CD4-positive, CD25-positive, alpha-beta regulatory T cell (primary cell): ENCODE measurements at regions not wholly inside any gene's neighbourhood (a gene's known extent, or its start where the extent isn't known, plus 50 kb on each side); places are given as distances from the start of the nearest gene placed in this dataset.
"Not testable (repeated sequence)": the region's sequence is repeated elsewhere in the genome, so short reads cannot be mapped to it uniquely, and the experiment has no call there.

Experiments used
- ATAC-seq, 2 donors: fragments of 150-1000 bp; cut with Tn5 transposase; one replicate each; pipeline ENCODE4 v1.10.0; 2021; ENCODE audit warnings: low read depth in 2 of 2, moderate number of reproducible peaks in 2 of 2, moderate library complexity in 1 of 2
- DNase-seq, 3 donors: peaks; one replicate each; pipeline versions ENCODE4 v3.0.0 to v3.0.0-alpha.2; 2012 to 2022; ENCODE audit warnings: mixed read lengths in 1 of 3
- H3K27ac ChIP-seq: one replicate; pipeline ENCODE4 v1.7.0; 2013; ENCODE audit warnings: mild to moderate bottlenecking, low read length; ENCODE audit not compliant: insufficient read depth, poor library complexity, severe bottlenecking
- H3K27me3 ChIP-seq: one replicate; pipeline ENCODE4 v1.7.0; 2013; ENCODE audit warnings: low read length; ENCODE audit not compliant: control insufficient read depth, insufficient read depth
- H3K36me3 ChIP-seq: one replicate; pipeline ENCODE4 v1.7.0; 2013; ENCODE audit warnings: mild to moderate bottlenecking, low read length, moderate library complexity; ENCODE audit not compliant: control insufficient read depth, insufficient read depth
- H3K4me1 ChIP-seq: 2 replicates; pipeline ENCODE4 v1.7.0; 2013; ENCODE audit warnings: mild to moderate bottlenecking, low read length; ENCODE audit not compliant: insufficient read depth, control insufficient read depth, poor library complexity, severe bottlenecking
- H3K4me3 ChIP-seq: one replicate; pipeline ENCODE4 v1.7.0; 2013; ENCODE audit warnings: low read depth, mild to moderate bottlenecking, low read length, moderate library complexity
- H3K9me3 ChIP-seq, 2 experiments: 1 replicate in 1 of 2; 2 replicates in 1 of 2; pipeline ENCODE4 v1.7.0; 2013; ENCODE audit warnings: low read length in 2 of 2, mild to moderate bottlenecking in 1 of 2, moderate library complexity in 1 of 2; ENCODE audit not compliant: control insufficient read depth in 2 of 2
- H3K27ac Mint-ChIP-seq, 3 donors: one replicate each; pipeline ENCODE4 v1.8.0; 2020 to 2022; ENCODE audit warnings: mild to moderate bottlenecking in 3 of 3, mixed read lengths in 3 of 3, moderate library complexity in 2 of 3
- H3K27me3 Mint-ChIP-seq: one replicate; pipeline ENCODE4 v1.8.0; 2022; ENCODE audit warnings: mild to moderate bottlenecking, mixed read lengths
- H3K36me3 Mint-ChIP-seq: one replicate; pipeline ENCODE4 v1.8.0; 2020; ENCODE audit warnings: mixed read lengths
- H3K4me1 Mint-ChIP-seq, 4 donors: one replicate each; pipeline ENCODE4 v1.8.0; 2020 to 2022; ENCODE audit warnings: mixed read lengths in 4 of 4, mild to moderate bottlenecking in 1 of 4
- H3K4me3 Mint-ChIP-seq, 4 donors: one replicate each; pipeline ENCODE4 v1.8.0; 2020 to 2022; ENCODE audit warnings: mild to moderate bottlenecking in 4 of 4, mixed read lengths in 4 of 4, moderate library complexity in 3 of 4
- H3K9me3 Mint-ChIP-seq, 7 donors: one replicate each; pipeline ENCODE4 v1.8.0; 2020 to 2022; ENCODE audit warnings: mixed read lengths in 7 of 7, mild to moderate bottlenecking in 3 of 7, moderate library complexity in 2 of 7

DNA sequence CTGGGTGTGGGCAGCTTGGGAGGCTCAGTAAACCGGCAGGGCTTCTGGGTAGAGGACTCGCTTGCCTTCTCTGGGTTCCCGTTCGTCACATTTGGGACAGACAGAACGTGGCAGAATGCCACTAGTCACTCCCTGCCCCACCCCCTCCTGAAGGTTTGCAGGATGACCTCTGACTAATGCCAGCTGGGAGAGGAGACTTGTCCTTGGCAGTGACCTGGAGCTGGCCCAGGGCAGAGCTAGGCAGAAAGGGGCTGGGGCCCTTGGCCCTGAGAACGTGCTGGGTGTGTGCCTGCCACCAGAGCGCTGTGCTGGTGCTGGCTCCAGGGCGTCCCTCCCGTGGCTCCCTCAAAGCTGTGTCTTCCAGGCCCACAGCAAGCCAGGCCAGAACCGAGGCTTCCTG lies 197.8 kb upstream of the TP53TG3 start:
- not testable (repeated sequence) for H3K27me3 Mint-ChIP-seq, H3K36me3 ChIP-seq, H3K4me1 ChIP-seq, DNase-seq, H3K36me3 Mint-ChIP-seq, H3K4me3 ChIP-seq, H3K27ac ChIP-seq, H3K9me3 ChIP-seq, H3K9me3 Mint-ChIP-seq, ATAC-seq, H3K4me1 Mint-ChIP-seq, H3K27ac Mint-ChIP-seq, H3K4me3 Mint-ChIP-seq, H3K27me3 ChIP-seq

DNA sequence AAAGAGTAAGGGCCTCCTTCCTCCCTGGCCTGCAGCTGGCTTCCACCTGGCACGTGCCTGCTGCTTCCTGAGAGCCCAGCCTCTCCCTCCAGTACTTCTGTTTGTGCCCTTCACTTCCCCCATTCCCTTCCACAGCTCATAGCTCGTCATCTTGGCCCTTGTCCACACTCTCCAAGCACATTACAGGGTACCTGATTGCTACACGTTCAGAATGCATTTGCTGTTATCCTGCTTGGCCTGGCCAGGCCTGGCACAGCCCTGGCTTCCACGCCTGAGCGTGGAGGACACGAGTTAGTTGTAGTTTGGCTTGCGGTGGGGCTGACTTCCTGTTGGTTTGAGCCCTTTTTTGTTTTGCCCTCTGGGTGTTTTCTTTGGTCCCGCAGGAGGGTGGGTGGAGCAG lies 197.2 kb upstream of the TP53TG3 start:
- H3K36me3 ChIP-seq, H3K4me3 Mint-ChIP-seq, H3K4me1 Mint-ChIP-seq, H3K27me3 ChIP-seq, H3K36me3 Mint-ChIP-seq, ATAC-seq, H3K27ac ChIP-seq, H3K27me3 Mint-ChIP-seq, H3K9me3 Mint-ChIP-seq, DNase-seq, H3K4me1 ChIP-seq, H3K9me3 ChIP-seq, H3K27ac Mint-ChIP-seq, H3K4me3 ChIP-seq: not testable (repeated sequence)

DNA sequence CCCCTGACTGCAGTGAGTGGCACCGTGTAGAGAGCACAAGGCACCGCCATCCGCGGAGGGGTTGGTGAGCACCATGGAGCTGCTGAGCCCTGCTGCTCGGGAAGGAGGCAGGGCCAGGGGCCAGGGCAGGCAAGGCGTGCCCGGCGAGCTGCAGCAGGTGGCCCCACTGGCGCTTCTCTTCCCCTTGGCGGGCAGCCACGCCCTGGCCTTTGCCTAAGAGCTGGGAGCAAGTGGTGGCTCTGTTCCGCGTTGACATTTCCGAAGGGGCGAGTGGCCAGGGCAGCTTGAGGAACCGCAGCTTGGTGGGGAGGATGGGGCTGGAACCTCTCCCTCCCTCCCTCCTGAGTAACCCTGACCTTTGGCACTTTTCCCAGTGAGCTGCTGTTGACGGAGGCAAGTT lies 194.7 kb upstream of the TP53TG3 start:
- not testable (repeated sequence) for DNase-seq

DNA sequence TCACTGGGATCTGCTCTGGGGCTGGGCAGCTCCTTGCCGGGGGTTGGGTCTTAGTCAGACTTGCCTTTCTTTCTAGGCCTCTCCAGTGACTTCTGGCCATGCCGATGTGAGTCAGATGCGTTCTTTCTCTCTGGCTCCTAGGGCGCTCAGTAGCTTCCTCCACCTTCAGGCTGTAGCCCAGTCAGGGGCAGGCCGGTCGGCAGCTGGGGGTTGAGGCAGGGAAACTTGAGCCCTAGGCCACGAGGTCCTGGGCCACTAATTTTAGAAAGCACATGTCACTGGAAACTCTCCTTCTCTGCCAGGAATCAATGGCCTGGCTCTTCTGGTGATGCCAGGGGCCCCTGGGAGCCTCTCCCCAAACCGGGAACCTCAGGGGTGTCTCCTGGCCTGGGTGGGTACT lies 192.4 kb upstream of the TP53TG3 start:
- H3K27ac ChIP-seq, DNase-seq, H3K27ac Mint-ChIP-seq, H3K4me3 ChIP-seq, H3K9me3 Mint-ChIP-seq, H3K4me1 ChIP-seq, H3K9me3 ChIP-seq, ATAC-seq, H3K27me3 ChIP-seq, H3K36me3 Mint-ChIP-seq, H3K27me3 Mint-ChIP-seq, H3K4me3 Mint-ChIP-seq, H3K4me1 Mint-ChIP-seq, H3K36me3 ChIP-seq: not testable (repeated sequence)

More for the DNA sequence above, 194.7 kb upstream of the TP53TG3 start:
- H3K4me1 Mint-ChIP-seq, ATAC-seq, H3K36me3 ChIP-seq, H3K9me3 ChIP-seq, H3K4me3 Mint-ChIP-seq, H3K27me3 ChIP-seq, H3K4me1 ChIP-seq, H3K4me3 ChIP-seq, H3K27me3 Mint-ChIP-seq, H3K9me3 Mint-ChIP-seq, H3K36me3 Mint-ChIP-seq, H3K27ac Mint-ChIP-seq, H3K27ac ChIP-seq: not testable (repeated sequence)

DNA sequence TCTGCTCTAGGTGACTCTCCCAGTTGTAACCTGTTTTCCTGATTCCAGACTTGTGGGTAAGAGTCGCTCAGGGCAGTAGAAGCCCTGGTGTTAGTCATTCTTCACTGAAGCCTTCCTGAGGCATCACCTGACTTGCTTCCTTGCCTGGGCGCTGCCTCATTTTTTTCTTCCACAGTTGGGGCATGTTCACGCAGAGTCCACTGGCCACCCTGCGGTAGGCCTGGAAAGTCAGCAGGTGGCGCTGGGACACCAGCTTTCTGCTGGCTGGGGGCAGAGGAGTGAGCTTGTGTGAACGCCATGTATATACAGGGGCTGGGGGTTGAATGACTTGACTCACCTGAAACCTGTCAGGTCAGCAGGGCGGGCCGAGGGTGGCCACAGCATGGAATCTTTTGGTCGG lies 189.3 kb upstream of the TP53TG3 start:
- not testable (repeated sequence) for H3K36me3 Mint-ChIP-seq, H3K4me1 Mint-ChIP-seq, H3K4me3 Mint-ChIP-seq, DNase-seq, H3K36me3 ChIP-seq, H3K4me1 ChIP-seq, H3K27ac ChIP-seq, H3K4me3 ChIP-seq, H3K9me3 ChIP-seq, H3K27ac Mint-ChIP-seq, H3K27me3 Mint-ChIP-seq, ATAC-seq, H3K27me3 ChIP-seq, H3K9me3 Mint-ChIP-seq

DNA sequence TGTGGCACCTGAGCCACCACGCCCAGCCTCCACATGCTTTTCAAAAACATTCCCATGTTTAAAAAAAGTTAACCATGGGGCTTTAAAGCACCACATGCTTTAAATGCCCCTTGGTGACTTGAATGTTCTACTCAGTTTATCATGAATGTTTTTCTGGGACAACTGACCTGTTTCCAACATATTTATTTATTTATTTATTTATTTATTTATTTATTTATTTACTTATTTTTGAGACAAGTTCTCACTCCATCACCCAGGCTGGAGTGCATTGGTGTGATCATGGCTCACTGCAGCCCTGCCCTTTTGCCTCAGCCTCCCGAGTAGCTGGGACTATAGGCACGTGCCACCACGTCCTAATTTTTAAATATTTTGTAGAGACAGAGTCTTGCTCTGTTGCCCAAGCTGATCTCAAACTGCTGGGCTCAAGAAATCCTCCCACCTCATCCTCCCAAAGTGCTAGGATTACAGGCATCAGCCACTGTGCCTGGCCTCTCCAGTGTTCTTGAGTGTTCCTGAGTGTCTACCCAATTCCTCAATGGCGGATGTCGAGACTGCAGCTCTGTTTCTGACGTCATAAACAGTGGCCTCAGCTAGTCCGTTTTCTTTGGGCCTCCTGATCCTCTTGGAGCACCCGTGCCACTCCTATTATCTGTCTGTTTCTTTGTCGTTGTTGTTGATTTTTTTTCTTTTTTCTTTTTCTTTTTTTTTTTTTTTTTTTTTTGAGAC lies 185.7 kb upstream of the TP53TG3 start:
- DNase-seq, H3K36me3 Mint-ChIP-seq, H3K4me3 Mint-ChIP-seq, H3K27ac Mint-ChIP-seq, H3K27me3 Mint-ChIP-seq, H3K4me1 Mint-ChIP-seq, H3K27me3 ChIP-seq, H3K27ac ChIP-seq, ATAC-seq, H3K9me3 ChIP-seq, H3K4me1 ChIP-seq, H3K4me3 ChIP-seq, H3K36me3 ChIP-seq, H3K9me3 Mint-ChIP-seq: not testable (repeated sequence)

DNA sequence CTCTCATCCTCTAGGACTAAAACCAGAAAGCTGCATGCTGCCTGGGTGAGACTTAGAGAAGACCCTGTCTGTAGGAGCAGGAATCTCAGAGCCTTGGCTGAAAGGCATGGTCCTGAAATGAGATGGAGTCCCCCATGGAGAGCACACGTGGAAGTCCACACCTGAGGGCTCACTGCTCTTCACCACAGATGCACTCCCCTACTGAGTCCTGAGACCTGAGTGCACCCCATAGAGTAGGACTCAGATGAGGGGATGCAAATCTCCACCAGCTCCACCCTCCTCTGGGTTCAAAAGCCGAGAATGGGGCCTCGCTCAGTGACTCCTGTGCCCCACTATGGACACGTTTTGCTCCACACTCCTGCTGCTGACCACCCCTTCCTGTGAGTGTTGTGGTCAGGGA lies 171.4 kb upstream of the TP53TG3 start:
- DNase-seq, H3K36me3 ChIP-seq, H3K4me3 Mint-ChIP-seq, H3K9me3 ChIP-seq, H3K4me1 ChIP-seq, H3K27me3 ChIP-seq, H3K36me3 Mint-ChIP-seq, H3K9me3 Mint-ChIP-seq, ATAC-seq, H3K27ac Mint-ChIP-seq, H3K4me3 ChIP-seq, H3K4me1 Mint-ChIP-seq, H3K27me3 Mint-ChIP-seq, H3K27ac ChIP-seq: not testable (repeated sequence)

DNA sequence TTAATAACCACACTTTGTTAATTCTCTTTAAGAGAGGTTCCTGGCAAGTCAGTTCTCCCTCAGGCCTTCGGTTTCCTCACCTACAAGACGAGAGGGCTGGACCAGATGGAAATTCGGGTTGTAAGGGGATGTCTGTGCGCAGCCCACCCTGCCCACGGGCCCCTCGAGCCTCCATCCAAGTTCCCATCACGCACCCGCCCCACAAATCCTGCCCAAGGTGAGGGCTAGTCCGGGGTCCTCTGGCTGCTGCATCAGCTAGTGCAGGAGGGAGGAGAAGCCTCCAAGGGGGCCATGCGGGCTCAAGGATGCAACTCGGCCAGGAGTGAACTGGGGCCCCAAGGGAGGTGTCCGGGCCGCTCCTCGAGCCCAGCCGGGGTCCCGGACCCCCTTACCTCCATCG lies 169.6 kb upstream of the TP53TG3 start:
- H3K27ac Mint-ChIP-seq, H3K36me3 Mint-ChIP-seq, H3K4me3 Mint-ChIP-seq, H3K9me3 ChIP-seq, H3K4me1 ChIP-seq, H3K27me3 Mint-ChIP-seq, H3K4me3 ChIP-seq, ATAC-seq, H3K27ac ChIP-seq, DNase-seq, H3K4me1 Mint-ChIP-seq, H3K27me3 ChIP-seq, H3K9me3 Mint-ChIP-seq, H3K36me3 ChIP-seq: not testable (repeated sequence)
